B cell (primary cell): ENCODE measurements at regions not wholly inside any gene's neighbourhood (a gene's known extent, or its start where the extent isn't known, plus 50 kb on each side); places are given as distances from the start of the nearest gene placed in this dataset.

Source experiments
- CTCF ChIP-seq: fragments of 200-600 bp; IDR thresholded peaks from one replicate; pipeline ENCODE4 v1.8.0; 2022; ENCODE audit warnings: antibody characterized with exemption, mild to moderate bottlenecking
- EZH2 ChIP-seq: IDR thresholded peaks from 2 replicates; pipeline ENCODE4 v1.6.1; 2012; ENCODE audit warnings: borderline replicate concordance, low read depth, mild to moderate bottlenecking, moderate library complexity, low read length; ENCODE audit not compliant: insufficient read depth, poor library complexity, severe bottlenecking

- TF ChIP-seq CTCF (no peak), EZH2 (no peak)
These were observed 119.9 kb upstream of the TEX51 start for GRCh38 chr2:126778561-126779501.
